Neutrophil (primary cell): ENCODE measurements at regions not wholly inside any gene's neighbourhood (a gene's known extent, or its start where the extent isn't known, plus 50 kb on each side); places are given as distances from the start of the nearest gene placed in this dataset.

Experiments
- H3K27ac ChIP-seq: fragments of 200-600 bp; sonication (generic); 2 replicates; pipeline ENCODE4 v1.5.1; 2016; ENCODE audit warnings: mild to moderate bottlenecking, moderate library complexity
- H3K27me3 ChIP-seq: fragments of 200-600 bp; sonication (generic); 2 replicates; pipeline ENCODE4 v1.6.0; 2016; ENCODE audit warnings: mild to moderate bottlenecking
- H3K36me3 ChIP-seq: fragments of 200-600 bp; sonication (generic); 2 replicates; pipeline ENCODE4 v1.5.1; 2017
- H3K4me1 ChIP-seq, 2 experiments: fragments of 200-600 bp in 1 of 2; sonication (generic) in 1 of 2; 1 replicate in 1 of 2; 2 replicates in 1 of 2; pipeline versions ENCODE4 v1.5.1 to v1.6.1; 2013 to 2016; ENCODE audit warnings: low read depth in 1 of 2, low read length in 1 of 2, mild to moderate bottlenecking in 1 of 2, moderate library complexity in 1 of 2; ENCODE audit not compliant: control insufficient read depth in 1 of 2, insufficient read depth in 1 of 2
- H3K4me3 ChIP-seq, 2 experiments: fragments of 200-600 bp in 1 of 2; sonication (generic) in 1 of 2; 1 replicate in 1 of 2; 2 replicates in 1 of 2; pipeline ENCODE4 v1.5.1; 2013 to 2016; ENCODE audit warnings: low read depth in 1 of 2, low read length in 1 of 2, mild to moderate bottlenecking in 1 of 2, moderate library complexity in 1 of 2
- H3K9me3 ChIP-seq: fragments of 200-600 bp; sonication (generic); 2 replicates; pipeline ENCODE4 v1.5.1; 2016
- TF ChIP-seq, protein P1 (sequence below): fragments of 200-600 bp; sonication (generic); IDR thresholded peaks from 2 replicates; pipeline ENCODE4 v1.5.1; 2016; ENCODE audit warnings: antibody characterized with exemption

DNA sequence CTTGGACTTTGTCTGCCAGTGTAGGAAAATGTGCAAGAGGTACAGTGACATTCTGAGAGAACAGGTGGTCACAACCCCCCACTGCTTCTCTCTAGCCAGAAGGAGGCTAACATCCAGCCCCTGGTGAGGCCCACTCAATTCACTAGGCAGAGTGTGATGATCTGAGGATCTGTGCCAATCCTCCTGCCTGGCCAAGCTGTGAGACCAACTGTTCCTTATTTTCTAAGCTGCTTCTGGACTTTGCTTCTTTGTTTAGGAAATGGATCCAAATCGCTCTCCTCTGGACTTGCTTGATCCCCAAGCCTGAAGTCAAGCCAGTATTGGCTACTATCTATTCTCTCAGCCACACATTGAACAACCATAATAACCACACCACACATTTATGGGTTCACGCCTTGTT, 202.8 kb downstream of the PIK3C3 start:
- H3K27me3 ChIP-seq, result no peaks in the 10 kb centered on the region
- no peaks in the 10 kb centered on the region for H3K9me3 ChIP-seq
- H3K36me3 ChIP-seq, result no peaks in the 10 kb centered on the region
- H3K4me1 ChIP-seq, result no peaks in the 10 kb centered on the region
- H3K27ac ChIP-seq, result no peak overlapping the region
- no peak overlapping the region for H3K4me3 ChIP-seq
- TF ChIP-seq, protein P1, sequence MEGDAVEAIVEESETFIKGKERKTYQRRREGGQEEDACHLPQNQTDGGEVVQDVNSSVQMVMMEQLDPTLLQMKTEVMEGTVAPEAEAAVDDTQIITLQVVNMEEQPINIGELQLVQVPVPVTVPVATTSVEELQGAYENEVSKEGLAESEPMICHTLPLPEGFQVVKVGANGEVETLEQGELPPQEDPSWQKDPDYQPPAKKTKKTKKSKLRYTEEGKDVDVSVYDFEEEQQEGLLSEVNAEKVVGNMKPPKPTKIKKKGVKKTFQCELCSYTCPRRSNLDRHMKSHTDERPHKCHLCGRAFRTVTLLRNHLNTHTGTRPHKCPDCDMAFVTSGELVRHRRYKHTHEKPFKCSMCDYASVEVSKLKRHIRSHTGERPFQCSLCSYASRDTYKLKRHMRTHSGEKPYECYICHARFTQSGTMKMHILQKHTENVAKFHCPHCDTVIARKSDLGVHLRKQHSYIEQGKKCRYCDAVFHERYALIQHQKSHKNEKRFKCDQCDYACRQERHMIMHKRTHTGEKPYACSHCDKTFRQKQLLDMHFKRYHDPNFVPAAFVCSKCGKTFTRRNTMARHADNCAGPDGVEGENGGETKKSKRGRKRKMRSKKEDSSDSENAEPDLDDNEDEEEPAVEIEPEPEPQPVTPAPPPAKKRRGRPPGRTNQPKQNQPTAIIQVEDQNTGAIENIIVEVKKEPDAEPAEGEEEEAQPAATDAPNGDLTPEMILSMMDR, result no peak

DNA sequence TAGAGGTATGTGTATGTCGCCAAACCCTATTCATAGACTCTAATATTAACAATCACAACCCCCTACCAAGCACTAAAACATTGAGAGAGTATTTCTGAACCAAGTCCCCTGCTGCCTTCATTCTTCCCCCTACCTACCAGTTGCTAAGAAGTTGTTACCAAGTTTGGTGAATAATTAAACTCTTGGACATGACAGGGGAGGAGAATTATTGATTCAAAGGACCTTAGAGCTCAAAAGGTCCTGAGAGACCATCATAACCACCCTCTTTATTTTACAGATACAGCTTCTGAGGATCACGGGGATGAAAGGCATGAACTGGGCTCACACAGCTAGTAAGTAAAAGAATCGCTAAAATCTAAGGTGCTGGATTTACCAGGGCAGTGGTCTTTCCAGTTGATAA, 204.1 kb downstream of the PIK3C3 start:
- Histone ChIP-seq H3K36me3 (no peaks in the 10 kb centered on the region), H3K4me1 (no peaks in the 10 kb centered on the region), H3K27ac (no peak overlapping the region), H3K4me3 (no peak overlapping the region), H3K9me3 (no peaks in the 10 kb centered on the region), H3K27me3 (no peaks in the 10 kb centered on the region)
- TF ChIP-seq, protein P1, result no peak

DNA sequence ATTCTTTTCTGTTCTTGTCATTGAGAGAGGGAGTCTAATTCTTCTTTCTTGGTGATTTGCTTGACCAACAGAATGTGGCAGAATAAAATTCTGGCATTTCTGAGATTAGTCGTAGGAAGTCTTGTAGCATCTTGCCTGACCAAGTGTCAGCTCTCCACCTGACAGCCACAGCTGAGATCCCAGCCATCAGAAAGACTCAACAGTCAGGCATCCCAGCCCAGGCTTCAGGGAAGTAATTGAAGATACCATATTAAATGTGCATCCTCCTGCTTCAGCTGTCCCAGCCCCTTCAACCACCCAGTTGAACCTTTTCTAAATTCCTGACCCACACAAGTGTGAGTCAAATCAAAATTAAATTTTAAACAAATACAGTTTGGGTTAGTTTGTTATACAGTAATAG, 208.3 kb downstream of the PIK3C3 start:
- TF ChIP-seq, protein P1, result no peak
- H3K4me1 ChIP-seq, result no peaks in the 10 kb centered on the region
- H3K4me3 ChIP-seq, result no peak overlapping the region
- no peaks in the 10 kb centered on the region for H3K9me3 ChIP-seq
- H3K27me3 ChIP-seq, result no peaks in the 10 kb centered on the region
- no peaks in the 10 kb centered on the region for H3K36me3 ChIP-seq
- no peak overlapping the region for H3K27ac ChIP-seq

DNA sequence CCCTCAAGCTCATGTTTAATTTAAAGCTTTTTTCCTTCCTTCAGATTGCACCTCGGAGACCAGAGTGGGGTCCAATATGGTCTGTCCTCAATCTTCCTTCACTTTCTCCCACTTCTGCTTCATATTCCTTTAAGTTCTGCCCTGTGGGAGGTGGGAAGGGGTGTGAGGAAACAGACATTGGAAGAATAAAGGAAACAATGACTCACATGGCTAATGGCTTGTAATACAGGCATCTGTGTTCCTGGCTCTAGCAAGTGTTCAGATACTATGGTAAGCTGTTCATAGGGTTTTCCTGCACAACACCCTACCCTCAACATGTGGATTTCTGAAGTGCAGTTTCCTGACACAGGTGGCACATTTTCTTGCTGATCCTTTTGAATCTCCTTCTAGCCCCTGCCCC, 209.5 kb downstream of the PIK3C3 start:
- H3K36me3 ChIP-seq, result no peaks in the 10 kb centered on the region
- H3K27me3 ChIP-seq, result no peaks in the 10 kb centered on the region
- TF ChIP-seq, protein P1, result no peak

DNA sequence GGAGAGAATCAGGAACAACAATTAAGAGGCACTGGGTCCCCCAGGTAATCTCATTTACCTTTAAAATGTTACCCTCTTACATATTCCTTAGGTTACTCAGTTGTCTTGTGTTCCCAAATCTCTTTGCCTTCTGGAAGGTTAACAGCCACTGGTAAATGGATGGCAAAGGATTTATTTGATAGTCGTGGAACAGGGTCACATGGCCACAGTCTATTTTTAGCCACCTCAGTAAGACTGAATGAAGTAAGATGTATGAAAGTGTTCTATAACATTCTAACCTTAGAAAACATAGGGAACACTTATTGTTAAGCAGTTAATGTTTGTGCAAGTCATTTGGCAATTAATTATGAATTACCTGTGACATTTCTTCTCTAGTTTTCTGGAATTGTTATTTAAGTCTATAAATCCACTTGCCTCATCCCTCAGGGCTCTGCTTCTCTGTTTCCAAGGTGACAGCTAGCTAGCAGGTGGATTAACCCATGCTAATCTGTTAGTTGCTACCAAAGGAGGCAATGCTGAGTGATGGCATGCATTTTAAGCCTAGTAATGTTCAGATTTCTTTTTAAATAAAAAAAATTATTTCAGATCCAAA, 211.0 kb downstream of the PIK3C3 start:
- H3K27ac ChIP-seq, result no peak overlapping the region
- no peaks in the 10 kb centered on the region for H3K36me3 ChIP-seq
- H3K27me3 ChIP-seq, result no peaks in the 10 kb centered on the region
- no peaks in the 10 kb centered on the region for H3K9me3 ChIP-seq
- TF ChIP-seq, protein P1, result no peak
- H3K4me3 ChIP-seq, result no peak overlapping the region
- no peaks in the 10 kb centered on the region for H3K4me1 ChIP-seq

More for the DNA sequence above, 209.5 kb downstream of the PIK3C3 start:
- H3K4me1 ChIP-seq, result no peaks in the 10 kb centered on the region
- no peak overlapping the region for H3K4me3 ChIP-seq
- no peak overlapping the region for H3K27ac ChIP-seq
- no peaks in the 10 kb centered on the region for H3K9me3 ChIP-seq

DNA sequence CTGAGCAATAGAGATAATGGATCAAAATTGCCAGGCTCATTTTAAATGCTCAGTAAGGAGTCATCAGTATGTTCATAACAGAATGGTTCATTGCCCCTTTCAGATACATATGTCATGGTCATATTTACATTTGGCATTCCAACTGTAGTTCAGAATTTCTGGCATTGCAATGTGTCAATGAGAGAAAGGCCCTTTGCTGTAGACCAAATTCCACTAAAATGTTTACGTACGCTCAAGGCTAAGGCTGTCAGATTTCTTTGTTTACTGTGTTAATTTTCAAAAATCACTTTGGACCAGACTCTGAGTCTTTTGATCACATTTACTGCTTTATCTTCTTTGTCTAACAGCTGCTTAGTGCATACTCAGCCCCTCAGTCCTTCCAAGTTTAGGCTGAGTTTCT, 213.5 kb downstream of the PIK3C3 start:
- H3K27ac ChIP-seq, result no peak overlapping the region
- TF ChIP-seq, protein P1, result no peak
- H3K36me3 ChIP-seq, result no peaks in the 10 kb centered on the region
- H3K27me3 ChIP-seq, result no peaks in the 10 kb centered on the region
- H3K4me1 ChIP-seq, result no peaks in the 10 kb centered on the region
- H3K9me3 ChIP-seq, result no peaks in the 10 kb centered on the region
- H3K4me3 ChIP-seq, result no peak overlapping the region
